ENCODE measurements at regions not wholly inside any gene's neighbourhood (a gene's known extent, or its start where the extent isn't known, plus 50 kb on each side); places are given as distances from the start of the nearest gene placed in this dataset.

- DNase-seq (ENCODE audit: low read depth): no peak
These were observed 126.1 kb downstream of the GDAP2 start for GRCh38 chr1:117803318-117803717.

GRCh38 chr1:117809764-117810163 lies 119.7 kb downstream of the GDAP2 start:
- no peak for DNase-seq (ENCODE audit: low read depth)

- DNase-seq (ENCODE audit: low read depth): no peak
These were observed 118.9 kb downstream of the GDAP2 start for GRCh38 chr1:117810553-117810952.

GRCh38 chr1:117812869-117813511 lies 116.4 kb downstream of the GDAP2 start:
- DNase-seq (ENCODE audit: low read depth): no peak

Data from stimulated activated CD8-positive, alpha-beta memory T cell treated with anti-CD3 and anti-CD28 coated beads, Interleukin-4, amount 100 ng/mL, for 24 hours (primary cell).